T-helper 1 cell treated with Interleukin-12 subunit alpha and Interleukin-12 subunit beta and Interleukin-4 antibody, amounts not matched to agents 30 μg/mL and 1 μg/mL, for 36 hours (primary cell): ENCODE measurements at regions not wholly inside any gene's neighbourhood (a gene's known extent, or its start where the extent isn't known, plus 50 kb on each side); places are given as distances from the start of the nearest gene placed in this dataset.

Source experiments
- H3K27ac Mint-ChIP-seq: one replicate; pipeline ENCODE4 v1.8.0; 2021; ENCODE audit warnings: mild to moderate bottlenecking, mixed read lengths
- H3K27me3 Mint-ChIP-seq: one replicate; pipeline ENCODE4 v1.8.0; 2021; ENCODE audit warnings: low read depth, mixed read lengths
- H3K36me3 Mint-ChIP-seq: one replicate; pipeline ENCODE4 v1.8.0; 2021; ENCODE audit warnings: low read depth, mixed read lengths
- H3K4me1 Mint-ChIP-seq: one replicate; pipeline ENCODE4 v1.8.0; 2021; ENCODE audit warnings: low read depth, mixed read lengths
- H3K4me3 Mint-ChIP-seq: one replicate; pipeline ENCODE4 v1.8.0; 2021; ENCODE audit warnings: mild to moderate bottlenecking, moderate library complexity, mixed read lengths
- H3K9me3 Mint-ChIP-seq: one replicate; pipeline ENCODE4 v1.8.0; 2021; ENCODE audit warnings: mixed read lengths

- Mint-ChIP-seq H3K27ac (no peak overlapping the region), H3K27me3 (no peaks in the 10 kb centered on the region), H3K4me1 (no peaks in the 10 kb centered on the region), H3K9me3 (peaks cover 6% of the 10 kb centered on the region), H3K4me3 (no peak overlapping the region), H3K36me3 (no peaks in the 10 kb centered on the region)
Observed at GRCh38 chr13:34420702-34421346, 521.2 kb upstream of the NBEA start.

- Mint-ChIP-seq H3K27me3 (no peaks in the 10 kb centered on the region), H3K4me1 (no peaks in the 10 kb centered on the region), H3K4me3 (no peak overlapping the region), H3K36me3 (no peaks in the 10 kb centered on the region), H3K27ac (no peak overlapping the region), H3K9me3 (peaks cover 6% of the 10 kb centered on the region)
Observed at GRCh38 chr13:34421347-34421719, 520.7 kb upstream of the NBEA start.

DNA sequence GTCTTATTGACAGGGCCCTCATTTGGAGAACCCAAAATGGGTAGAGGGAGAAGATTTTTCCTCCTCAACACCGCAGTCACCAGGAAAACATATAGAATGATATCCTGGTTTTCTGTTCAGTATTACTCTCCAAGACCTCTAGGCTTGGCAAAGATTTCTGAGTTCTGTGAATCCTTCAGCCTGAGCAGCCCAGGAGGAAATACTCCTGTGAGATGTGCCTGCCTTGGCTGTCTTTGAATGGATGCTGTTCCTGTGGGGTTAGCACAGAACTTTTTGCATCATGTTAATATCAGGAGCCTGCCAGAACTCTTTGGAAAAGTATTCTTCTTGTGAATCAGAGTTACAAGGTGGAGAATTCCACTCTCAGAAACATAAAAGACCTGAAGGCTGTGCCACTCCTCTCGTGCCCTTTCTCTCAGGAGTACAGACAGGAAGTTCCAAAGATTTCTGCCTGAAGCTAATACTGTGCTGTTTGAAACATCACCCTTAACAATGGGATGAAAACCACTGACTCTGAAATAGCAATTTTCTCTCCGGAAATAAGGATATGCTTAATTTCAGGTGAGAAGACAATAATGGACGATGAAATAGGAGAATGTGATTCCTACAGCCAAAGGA lies 520.1 kb upstream of the NBEA start:
- Mint-ChIP-seq H3K27ac (no peak overlapping the region), H3K4me3 (no peak overlapping the region), H3K9me3 (peaks cover 6% of the 10 kb centered on the region), H3K4me1 (no peaks in the 10 kb centered on the region), H3K27me3 (no peaks in the 10 kb centered on the region), H3K36me3 (no peaks in the 10 kb centered on the region)

GRCh38 chr13:34422956-34423355 lies 519.1 kb upstream of the NBEA start:
- Mint-ChIP-seq H3K36me3 (no peaks in the 10 kb centered on the region), H3K4me1 (no peaks in the 10 kb centered on the region), H3K27me3 (no peaks in the 10 kb centered on the region), H3K9me3 (peaks cover 9% of the 10 kb centered on the region), H3K4me3 (no peak overlapping the region), H3K27ac (no peak overlapping the region)

DNA sequence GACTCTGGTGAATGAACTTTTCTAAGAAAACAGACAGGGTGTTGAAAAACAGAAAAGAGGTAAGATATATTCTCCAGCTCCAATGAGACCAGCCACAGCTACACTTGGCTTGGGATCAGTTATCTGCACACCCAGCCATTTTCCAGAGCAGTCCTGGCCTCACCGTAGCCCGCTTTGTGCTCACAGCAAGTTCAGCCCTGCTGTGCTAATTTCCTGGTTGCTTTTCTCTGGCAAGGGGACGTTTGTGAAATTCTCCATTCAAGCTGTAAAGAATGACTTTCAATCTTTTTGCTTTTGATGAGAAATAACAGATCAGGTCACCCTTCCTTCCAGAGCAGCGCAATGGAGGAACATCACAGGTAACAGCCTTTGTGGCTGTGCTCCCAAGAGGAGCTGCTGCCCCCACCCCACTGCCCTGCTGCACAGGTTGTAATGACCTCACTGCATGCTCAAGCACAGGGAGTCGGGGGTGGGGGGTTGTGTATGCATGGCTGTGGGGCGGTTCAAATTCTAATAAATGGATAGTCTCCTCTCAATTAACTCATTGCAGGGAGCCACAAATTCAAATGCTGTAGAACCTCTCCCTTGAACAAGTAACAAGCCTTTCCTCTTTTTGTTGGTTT lies 516.6 kb upstream of the NBEA start:
- Mint-ChIP-seq H3K27me3 (no peaks in the 10 kb centered on the region), H3K4me1 (no peaks in the 10 kb centered on the region), H3K4me3 (no peak overlapping the region), H3K27ac (no peak overlapping the region), H3K36me3 (no peaks in the 10 kb centered on the region), H3K9me3 (peaks cover 9% of the 10 kb centered on the region)

GRCh38 chr13:34428911-34429310 lies 513.2 kb upstream of the NBEA start:
- no peak overlapping the region for H3K27ac Mint-ChIP-seq
- H3K27me3 Mint-ChIP-seq = no peaks in the 10 kb centered on the region
- H3K36me3 Mint-ChIP-seq = no peaks in the 10 kb centered on the region
- peaks cover 8% of the 10 kb centered on the region for H3K9me3 Mint-ChIP-seq
- no peaks in the 10 kb centered on the region for H3K4me1 Mint-ChIP-seq
- no peak overlapping the region for H3K4me3 Mint-ChIP-seq

GRCh38 chr13:34430294-34430693 lies 511.8 kb upstream of the NBEA start:
- H3K4me1 Mint-ChIP-seq = no peaks in the 10 kb centered on the region
- H3K9me3 Mint-ChIP-seq = peaks cover 8% of the 10 kb centered on the region
- no peak overlapping the region for H3K27ac Mint-ChIP-seq
- H3K4me3 Mint-ChIP-seq = no peak overlapping the region
- H3K36me3 Mint-ChIP-seq = no peaks in the 10 kb centered on the region
- H3K27me3 Mint-ChIP-seq = no peaks in the 10 kb centered on the region

- no peaks in the 10 kb centered on the region for H3K36me3 Mint-ChIP-seq
Observed at GRCh38 chr13:34431827-34432581, 510.1 kb upstream of the NBEA start.

DNA sequence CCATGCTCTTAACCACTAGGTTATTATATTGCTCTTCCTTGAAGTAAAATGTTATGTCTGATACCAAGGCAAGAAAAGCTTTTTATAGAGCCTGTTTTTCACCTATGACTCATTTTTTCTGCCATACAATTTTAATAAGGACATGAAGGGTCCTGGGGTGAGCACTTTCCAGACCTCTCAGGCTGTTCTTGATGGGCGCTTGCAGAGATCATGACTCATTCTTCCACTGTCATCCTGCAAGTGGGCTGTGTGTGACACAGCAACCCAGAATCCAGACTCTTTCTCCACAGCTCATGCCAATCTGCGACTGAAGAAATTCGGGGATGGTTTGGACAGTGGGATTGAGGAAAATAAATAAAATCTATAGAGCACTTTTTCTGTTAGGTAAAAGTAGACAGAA lies 506.7 kb upstream of the NBEA start:
- H3K9me3 Mint-ChIP-seq = peaks cover 5% of the 10 kb centered on the region
- no peaks in the 10 kb centered on the region for H3K4me1 Mint-ChIP-seq
- no peak overlapping the region for H3K4me3 Mint-ChIP-seq
- no peak overlapping the region for H3K27ac Mint-ChIP-seq
- H3K36me3 Mint-ChIP-seq = no peaks in the 10 kb centered on the region
- no peaks in the 10 kb centered on the region for H3K27me3 Mint-ChIP-seq

More at GRCh38 chr13:34431827-34432581, 510.1 kb upstream of the NBEA start:
- no peak overlapping the region for H3K4me3 Mint-ChIP-seq
- H3K9me3 Mint-ChIP-seq = peaks cover 8% of the 10 kb centered on the region
- no peak overlapping the region for H3K27ac Mint-ChIP-seq
- no peaks in the 10 kb centered on the region for H3K27me3 Mint-ChIP-seq
- H3K4me1 Mint-ChIP-seq = no peaks in the 10 kb centered on the region

GRCh38 chr13:34437873-34438272 lies 504.2 kb upstream of the NBEA start:
- H3K4me3 Mint-ChIP-seq = no peak overlapping the region
- no peaks in the 10 kb centered on the region for H3K9me3 Mint-ChIP-seq
- no peaks in the 10 kb centered on the region for H3K4me1 Mint-ChIP-seq
- no peaks in the 10 kb centered on the region for H3K27me3 Mint-ChIP-seq
- no peaks in the 10 kb centered on the region for H3K36me3 Mint-ChIP-seq
- no peak overlapping the region for H3K27ac Mint-ChIP-seq

GRCh38 chr13:34452831-34453230 lies 489.2 kb upstream of the NBEA start:
- no peak overlapping the region for H3K4me3 Mint-ChIP-seq
- H3K27me3 Mint-ChIP-seq = no peaks in the 10 kb centered on the region
- no peaks in the 10 kb centered on the region for H3K36me3 Mint-ChIP-seq
- H3K4me1 Mint-ChIP-seq = no peaks in the 10 kb centered on the region
- H3K27ac Mint-ChIP-seq = no peak overlapping the region
- peaks cover 6% of the 10 kb centered on the region for H3K9me3 Mint-ChIP-seq

DNA sequence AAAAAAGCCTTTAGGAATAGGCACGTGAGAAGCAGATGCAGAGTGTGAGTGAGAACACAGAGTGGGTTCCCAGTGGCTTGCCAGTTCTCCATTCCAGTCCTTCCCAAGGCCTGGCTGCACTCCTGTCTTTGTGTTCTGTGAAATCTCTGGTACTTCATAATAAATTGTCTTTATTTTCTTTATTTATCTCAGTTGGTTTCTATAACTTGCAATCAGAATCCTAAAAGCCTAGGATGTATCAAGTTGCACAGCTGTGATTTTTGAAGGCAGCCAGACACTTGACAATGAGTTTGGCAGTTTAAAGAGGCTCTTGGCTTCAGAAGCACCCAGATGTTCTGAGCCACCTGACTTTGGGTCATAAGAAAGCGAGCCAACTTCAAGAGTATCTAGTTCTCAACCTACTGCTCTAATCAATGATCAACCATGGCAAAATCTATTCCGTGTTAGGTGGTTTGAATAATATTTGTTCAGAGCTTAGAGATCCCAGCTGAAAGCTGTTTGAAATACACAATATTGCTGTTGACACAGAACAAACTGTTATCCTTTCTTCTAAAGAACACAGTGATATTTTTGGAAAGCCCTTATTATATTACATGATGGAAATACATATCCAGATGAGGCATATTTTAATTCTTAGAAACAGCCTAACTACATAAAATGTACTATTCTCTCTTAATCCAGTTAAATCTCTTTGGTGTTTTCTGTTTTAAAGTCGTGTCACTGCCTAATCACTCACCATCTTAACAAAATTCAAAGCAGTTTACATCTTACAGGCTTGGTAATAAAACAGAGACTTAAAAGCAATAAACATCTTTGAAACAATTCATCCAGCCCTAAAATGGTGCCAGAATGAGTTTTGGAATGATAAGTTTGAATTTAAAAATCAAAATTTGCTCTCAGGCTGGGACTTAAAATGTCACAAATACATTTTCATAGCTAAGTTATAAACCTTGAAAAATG lies 483.0 kb upstream of the NBEA start:
- H3K27me3 Mint-ChIP-seq = no peaks in the 10 kb centered on the region
- no peak overlapping the region for H3K27ac Mint-ChIP-seq
- H3K36me3 Mint-ChIP-seq = no peaks in the 10 kb centered on the region
- no peaks in the 10 kb centered on the region for H3K4me1 Mint-ChIP-seq
- H3K9me3 Mint-ChIP-seq = peaks cover 11% of the 10 kb centered on the region
- H3K4me3 Mint-ChIP-seq = no peak overlapping the region

- Mint-ChIP-seq H3K27me3 (no peaks in the 10 kb centered on the region), H3K4me3 (no peak overlapping the region), H3K4me1 (no peaks in the 10 kb centered on the region), H3K9me3 (peaks cover 11% of the 10 kb centered on the region), H3K27ac (no peak overlapping the region), H3K36me3 (no peaks in the 10 kb centered on the region)
Observed at GRCh38 chr13:34459856-34460255, 482.2 kb upstream of the NBEA start.

- H3K27me3 Mint-ChIP-seq = no peaks in the 10 kb centered on the region
- no peaks in the 10 kb centered on the region for H3K4me1 Mint-ChIP-seq
- H3K4me3 Mint-ChIP-seq = no peak overlapping the region
- H3K36me3 Mint-ChIP-seq = no peaks in the 10 kb centered on the region
- H3K27ac Mint-ChIP-seq = no peak overlapping the region
- peaks cover 7% of the 10 kb centered on the region for H3K9me3 Mint-ChIP-seq
Observed at GRCh38 chr13:34462843-34463242, 479.2 kb upstream of the NBEA start.
